VCaP (cell line): ENCODE measurements at regions not wholly inside any gene's neighbourhood (a gene's known extent, or its start where the extent isn't known, plus 50 kb on each side); places are given as distances from the start of the nearest gene placed in this dataset.

Experiments used
- H3K27ac ChIP-seq: fragments of 450-650 bp; 2 replicates; pipeline ENCODE4 v1.5.1; 2017
- CTCF ChIP-seq: fragments of 450-650 bp; conservative IDR thresholded peaks from 2 replicates; pipeline ENCODE4 v1.5.1; 2017; ENCODE audit warnings: mild to moderate bottlenecking, moderate library complexity

GRCh38 chrX:13123857-13124345 is 79.5 kb upstream of the FAM9C start:
- peak overlapping the region; percentile 67 for H3K27ac ChIP-seq

GRCh38 chrX:13123247-13123856 is 78.9 kb upstream of the FAM9C start:
- H3K27ac ChIP-seq: peak overlapping the region; percentile 67

More at GRCh38 chrX:13123857-13124345, 79.5 kb upstream of the FAM9C start:
- TF ChIP-seq CTCF: no peak

GRCh38 chrX:13121020-13121555 is 76.7 kb upstream of the FAM9C start:
- no peak overlapping the region for H3K27ac ChIP-seq
- no peak for TF ChIP-seq CTCF

More at GRCh38 chrX:13123247-13123856, 78.9 kb upstream of the FAM9C start:
- TF ChIP-seq CTCF: no peak

- peak overlapping the region; percentile 70 for H3K27ac ChIP-seq
- TF ChIP-seq CTCF: no peak
These were observed 75.6 kb upstream of the FAM9C start for GRCh38 chrX:13120017-13120416.

GRCh38 chrX:13119386-13119785 is 75.0 kb upstream of the FAM9C start:
- no peak for TF ChIP-seq CTCF
- peak overlapping the region; percentile 70 for H3K27ac ChIP-seq

- no peak overlapping the region for H3K27ac ChIP-seq
- no peak for TF ChIP-seq CTCF
These were observed 70.9 kb upstream of the FAM9C start for GRCh38 chrX:13115146-13115855.

GRCh38 chrX:13112499-13112898 is 68.1 kb upstream of the FAM9C start:
- no peak for TF ChIP-seq CTCF
- no peak overlapping the region for H3K27ac ChIP-seq
